ENCODE measurements at regions not wholly inside any gene's neighbourhood (a gene's known extent, or its start where the extent isn't known, plus 50 kb on each side); places are given as distances from the start of the nearest gene placed in this dataset.

- DNase-seq (ENCODE audit: low read depth, low spot score): no peak
These were observed 115.7 kb downstream of the MAP3K21 start for GRCh38 chr1:233443040-233443760.

More at GRCh38 chr1:233443040-233443760, 115.7 kb downstream of the MAP3K21 start:
- Histone ChIP-seq H3K27ac (ENCODE audit: low read depth, low read length) (no peak overlapping the region), H4K20me1 (ENCODE audit: insufficient read depth) (no peaks in the 10 kb centered on the region), H3K4me1 (ENCODE audit: control insufficient read depth in 1 of 2, insufficient read depth in 2 of 2, low read length in 2 of 2) (peaks cover 0 to 14% of the 10 kb centered on the region in 2 experiments; a peak in 2 of 4 replicates), H3K9me2 (ENCODE audit: insufficient read depth) (no peaks in the 10 kb centered on the region), H3K4me2 (ENCODE audit: low read length) (peak overlapping the region; percentile 17; the same call in 1 of the 2 replicates), H3K4me3 (replicated peaks in 1 of 2; ENCODE audit: low read depth in 1 of 2, low read length in 2 of 2) (no peak overlapping the region), H3K79me2 (ENCODE audit: insufficient read depth, low read length) (no peaks in the 10 kb centered on the region), H3K9me3 (ENCODE audit: control insufficient read depth in 1 of 2, insufficient read depth in 1 of 2, low read depth in 1 of 2, low read length in 2 of 2) (no peaks in the 10 kb centered on the region), H3K9ac (ENCODE audit: low read length) (no peak overlapping the region), H3K36me3 (ENCODE audit: control insufficient read depth in 1 of 2, insufficient read depth in 2 of 2, low read length in 2 of 2) (no peaks in the 10 kb centered on the region), H3K27me3 (ENCODE audit: insufficient read depth, low read length) (no peaks in the 10 kb centered on the region), H2AFZ (ENCODE audit: low read depth, low read length, poor library complexity, severe bottlenecking) (no peak overlapping the region)
- ChIA-PET RAD21 (ENCODE audit: low non-redundant PET in 1 of 2, low total read pairs in 2 of 2, uncharacterized antibody in 2 of 2, unreplicated experiment in 2 of 2) (no interaction called here), CTCF (no interaction called here), POLR2A (no interaction called here)
- ATAC-seq: no peak
- no TSS peak for BruUV-seq (replicated peaks)
- no peak for TF ChIP-seq POLR2A (IDR thresholded peaks at IDR 0.05; ENCODE audit: borderline replicate concordance, extremely low read depth, insufficient read depth, insufficient read length)
- no peak for TF ChIP-seq CEBPB (IDR thresholded peaks at IDR 0.05; ENCODE audit: low read depth)
- no peak for TF ChIP-seq RAD21 (IDR thresholded peaks at IDR 0.05; ENCODE audit: low read depth)
- peak; percentile 51 for TF ChIP-seq JUND (IDR thresholded peaks at IDR 0.05)
- no peak for TF ChIP-seq EGR1 (IDR thresholded peaks at IDR 0.05; ENCODE audit: low read depth)
- no peak for TF ChIP-seq ZNF274 (IDR thresholded peaks at IDR 0.05; ENCODE audit: low read depth, low read length)
- TF ChIP-seq YY1 (IDR thresholded peaks at IDR 0.05; ENCODE audit: extremely low read depth, insufficient replicate concordance, low read depth, low read length): no peak
- no peak for TF ChIP-seq REST (IDR thresholded peaks at IDR 0.05; ENCODE audit: low read depth)
- 0 out of 2 replicates have a peak, but pooled peaks have one; percentile 21 for TF ChIP-seq SP1 (IDR thresholded peaks at IDR 0.05; ENCODE audit: low read depth)
- no peak for TF ChIP-seq SIN3A (IDR thresholded peaks at IDR 0.05; ENCODE audit: low read depth)
- no peak for TF ChIP-seq TCF7L2 (IDR thresholded peaks at IDR 0.05; ENCODE audit: borderline replicate concordance, extremely low read depth, insufficient read depth, insufficient read length)
- TF ChIP-seq ELF1 (IDR thresholded peaks at IDR 0.05; ENCODE audit: borderline replicate concordance, low read depth): no peak
- no peak for TF ChIP-seq MAX (IDR thresholded peaks at IDR 0.05)
- TF ChIP-seq FOSL1 (IDR thresholded peaks at IDR 0.05; ENCODE audit: low read depth): peak; percentile 52
- TF ChIP-seq ZFX (IDR thresholded peaks at IDR 0.05): no peak
- intact Hi-C loops (cut with micrococcal nuclease): loop anchor here (5.0 kb wide), 1 partner anchor 141 kb away; no protein-coding TSS in a partner anchor
